Lung (tissue), 11 donors: ENCODE measurements at regions not wholly inside any gene's neighbourhood (a gene's known extent, or its start where the extent isn't known, plus 50 kb on each side); places are given as distances from the start of the nearest gene placed in this dataset.
A peak's percentile ranks its signal among the peaks of the same experiment; 100 is the strongest.

Experiments used
- ATAC-seq: fragments of 200-7000 bp; cut with Tn5 transposase; one replicate; pipeline ENCODE4 v1.9.1; 2020; ENCODE audit warnings: moderate number of reproducible peaks; ENCODE audit not compliant: insufficient read depth, low FRiP score
- DNase-seq, 3 donors: peaks; one replicate each; pipeline ENCODE4 v3.0.0-alpha.2; 2013 to 2017
- H3K27ac ChIP-seq, 2 donors: one replicate each; pipeline ENCODE4 v1.5.1; 2013; ENCODE audit warnings: mild to moderate bottlenecking in 2 of 2, moderate library complexity in 2 of 2, control low read depth in 1 of 2, inconsistent platforms in 1 of 2, low read depth in 1 of 2, low read length in 1 of 2
- H3K27me3 ChIP-seq, 3 donors: one replicate each; pipeline ENCODE4 v1.5.1; 2013; ENCODE audit warnings: low read length in 2 of 3; ENCODE audit not compliant: control insufficient read depth in 3 of 3, insufficient read depth in 3 of 3
- H3K36me3 ChIP-seq, 4 donors: one replicate each; pipeline ENCODE4 v1.5.1; 2013; ENCODE audit warnings: low read length in 4 of 4, mild to moderate bottlenecking in 1 of 4, moderate library complexity in 1 of 4; ENCODE audit not compliant: control insufficient read depth in 4 of 4, insufficient read depth in 4 of 4
- H3K4me1 ChIP-seq, 5 donors: one replicate each; pipeline ENCODE4 v1.5.1; 2013; ENCODE audit warnings: low read length in 5 of 5, mild to moderate bottlenecking in 2 of 5, moderate library complexity in 1 of 5; ENCODE audit not compliant: control insufficient read depth in 5 of 5, insufficient read depth in 5 of 5
- H3K4me3 ChIP-seq: one replicate; pipeline ENCODE4 v1.5.1; 2013; ENCODE audit warnings: mild to moderate bottlenecking, control low read depth, moderate library complexity
- H3K9ac ChIP-seq, 2 donors: one replicate each; pipeline ENCODE4 v1.5.1; 2013; ENCODE audit warnings: low read length in 2 of 2, control low read depth in 1 of 2; ENCODE audit not compliant: insufficient read depth in 1 of 2
- H3K9me3 ChIP-seq, 4 donors: one replicate each; pipeline ENCODE4 v1.5.1; 2013; ENCODE audit warnings: low read length in 3 of 4, mild to moderate bottlenecking in 1 of 4, moderate library complexity in 1 of 4; ENCODE audit not compliant: control insufficient read depth in 4 of 4, insufficient read depth in 3 of 4
- CTCF ChIP-seq: IDR thresholded peaks from 2 replicates; pipeline ENCODE4 v1.5.1; 2012; ENCODE audit warnings: mild to moderate bottlenecking; ENCODE audit errors: control extremely low read depth, extremely low read depth
- WGBS, 2 donors: extraction: QIAGEN DNeasy Blood & Tissue Kit; methylation state at CpG; one replicate each; pipeline ENCODE4 v1.1.7; 2013; 5-methylcytosine and 5-hydroxymethylcytosine counted together
- donor health status: control.
- donor health status: control.
- donor health status: Bipolar disorder and iron deficiency.
- donor health status: healthy.
- donor health status: DM: yes; HTN: yes; CAD: no.

GRCh38 chr5:91978221-91978882 is 595.2 kb upstream of the ARRDC3 start:
- H3K4me3 ChIP-seq: no peak overlapping the region
- no peaks in the 10 kb centered on the region for H3K27me3 ChIP-seq
- TF ChIP-seq CTCF: no peak
- H3K9ac ChIP-seq: no peak overlapping the region
- H3K9me3 ChIP-seq: peaks cover 0 to 3% (median 0%) of the 10 kb centered on the region in 4 donors
- DNase-seq: peak in 1 of 3 donors; percentile 11
- no peak overlapping the region for H3K27ac ChIP-seq
- no peaks in the 10 kb centered on the region for H3K36me3 ChIP-seq
- 87 to 90% methylated on average over 2 of the region's 2 CpGs for WGBS, 2 donors
- H3K4me1 ChIP-seq: peaks cover 0 to 9% (median 0%) of the 10 kb centered on the region in 5 donors
- no peak for ATAC-seq

GRCh38 chr5:91977579-91977978 is 594.5 kb upstream of the ARRDC3 start:
- no peak overlapping the region for H3K27ac ChIP-seq
- ATAC-seq: no peak

GRCh38 chr5:91976451-91976850 is 593.3 kb upstream of the ARRDC3 start:
- peaks cover 0 to 3% (median 0%) of the 10 kb centered on the region in 4 donors for H3K9me3 ChIP-seq
- H3K9ac ChIP-seq: no peak overlapping the region
- no peak for TF ChIP-seq CTCF
- WGBS, 2 donors: 73 to 81% methylated on average over 3 of the region's 3 CpGs
- peaks cover 0 to 9% (median 0%) of the 10 kb centered on the region in 5 donors for H3K4me1 ChIP-seq
- H3K36me3 ChIP-seq: no peaks in the 10 kb centered on the region
- no peak overlapping the region for H3K27ac ChIP-seq
- H3K27me3 ChIP-seq: no peaks in the 10 kb centered on the region
- H3K4me3 ChIP-seq: no peak overlapping the region
- DNase-seq (no peak), ATAC-seq (no peak)

More at GRCh38 chr5:91977579-91977978, 594.5 kb upstream of the ARRDC3 start:
- H3K36me3 ChIP-seq: no peaks in the 10 kb centered on the region
- H3K9me3 ChIP-seq: peaks cover 0 to 3% (median 0%) of the 10 kb centered on the region in 4 donors
- no peak for TF ChIP-seq CTCF
- peak in 2 of 3 donors; percentile 22 to 48 for DNase-seq
- H3K27me3 ChIP-seq: no peaks in the 10 kb centered on the region
- H3K9ac ChIP-seq: no peak overlapping the region
- peaks cover 0 to 9% (median 0%) of the 10 kb centered on the region in 5 donors for H3K4me1 ChIP-seq
- H3K4me3 ChIP-seq: no peak overlapping the region

- H3K9me3 ChIP-seq: peaks cover 0 to 3% (median 0%) of the 10 kb centered on the region in 4 donors
- TF ChIP-seq CTCF: no peak
- ATAC-seq (no peak), DNase-seq (no peak)
- H3K36me3 ChIP-seq: no peaks in the 10 kb centered on the region
- H3K27ac ChIP-seq: no peak overlapping the region
- WGBS, 2 donors: 83 to 89% methylated on average over 1 of the region's 1 CpG
- no peak overlapping the region for H3K9ac ChIP-seq
- H3K27me3 ChIP-seq: no peaks in the 10 kb centered on the region
- no peaks in the 10 kb centered on the region for H3K4me1 ChIP-seq
- no peak overlapping the region for H3K4me3 ChIP-seq
Observed at GRCh38 chr5:91963166-91963565, 580.0 kb upstream of the ARRDC3 start.
